Stomach (tissue), 4 donors: ENCODE measurements at regions not wholly inside any gene's neighbourhood (a gene's known extent, or its start where the extent isn't known, plus 50 kb on each side); places are given as distances from the start of the nearest gene placed in this dataset.

Experiments
- POLR2A ChIP-seq, 4 donors: fragments of 450-650 bp; IDR thresholded peaks; one replicate each; pipeline ENCODE4 v1.6.1; 2016; ENCODE audit warnings: antibody characterized with exemption in 4 of 4, control low read depth in 2 of 4, mild to moderate bottlenecking in 1 of 4, moderate library complexity in 1 of 4
- TF ChIP-seq, protein P1 (sequence below), 7 experiments: fragments of 450-650 bp in 4 of 7; fragments of 200-600 bp in 3 of 7; sonication (generic) in 3 of 7; IDR thresholded peaks; one replicate each; pipeline ENCODE4 v1.5.1; 2016 to 2019; ENCODE audit warnings: antibody characterized with exemption in 7 of 7, control low read depth in 2 of 7, mild to moderate bottlenecking in 1 of 7

DNA sequence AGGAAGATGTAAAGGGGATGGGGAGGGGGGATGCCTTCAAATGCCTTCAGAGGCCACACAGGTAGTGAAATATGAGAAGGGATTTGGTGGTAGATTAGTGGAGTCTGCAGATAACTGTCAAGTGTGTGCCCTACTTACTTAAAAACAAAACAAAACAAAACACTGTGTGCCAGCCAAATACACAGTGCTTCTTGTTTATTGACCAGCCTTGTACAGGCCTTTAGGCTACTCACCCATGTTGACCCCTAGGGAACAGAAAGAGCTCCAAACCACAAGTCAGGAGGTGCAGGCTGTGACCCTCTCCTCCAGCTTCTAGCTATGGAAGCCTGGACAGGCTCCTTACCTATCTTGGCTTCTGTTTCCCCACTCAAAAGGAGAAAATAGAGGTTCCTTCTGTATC is 562.0 kb downstream of the ETNK1 start:
- TF ChIP-seq, protein P1, sequence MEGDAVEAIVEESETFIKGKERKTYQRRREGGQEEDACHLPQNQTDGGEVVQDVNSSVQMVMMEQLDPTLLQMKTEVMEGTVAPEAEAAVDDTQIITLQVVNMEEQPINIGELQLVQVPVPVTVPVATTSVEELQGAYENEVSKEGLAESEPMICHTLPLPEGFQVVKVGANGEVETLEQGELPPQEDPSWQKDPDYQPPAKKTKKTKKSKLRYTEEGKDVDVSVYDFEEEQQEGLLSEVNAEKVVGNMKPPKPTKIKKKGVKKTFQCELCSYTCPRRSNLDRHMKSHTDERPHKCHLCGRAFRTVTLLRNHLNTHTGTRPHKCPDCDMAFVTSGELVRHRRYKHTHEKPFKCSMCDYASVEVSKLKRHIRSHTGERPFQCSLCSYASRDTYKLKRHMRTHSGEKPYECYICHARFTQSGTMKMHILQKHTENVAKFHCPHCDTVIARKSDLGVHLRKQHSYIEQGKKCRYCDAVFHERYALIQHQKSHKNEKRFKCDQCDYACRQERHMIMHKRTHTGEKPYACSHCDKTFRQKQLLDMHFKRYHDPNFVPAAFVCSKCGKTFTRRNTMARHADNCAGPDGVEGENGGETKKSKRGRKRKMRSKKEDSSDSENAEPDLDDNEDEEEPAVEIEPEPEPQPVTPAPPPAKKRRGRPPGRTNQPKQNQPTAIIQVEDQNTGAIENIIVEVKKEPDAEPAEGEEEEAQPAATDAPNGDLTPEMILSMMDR (IDR thresholded peaks at IDR 0.05), result no peak
- no peak for TF ChIP-seq POLR2A (IDR thresholded peaks at IDR 0.05)
